Esophagus squamous epithelium (tissue), 4 donors: ENCODE measurements at regions not wholly inside any gene's neighbourhood (a gene's known extent, or its start where the extent isn't known, plus 50 kb on each side); places are given as distances from the start of the nearest gene placed in this dataset.

Experiments used
- POLR2A ChIP-seq, 4 donors: fragments of 450-650 bp; IDR thresholded peaks; one replicate each; pipeline ENCODE4 v1.6.1; 2017; ENCODE audit warnings: antibody characterized with exemption in 4 of 4, mild to moderate bottlenecking in 4 of 4, moderate library complexity in 3 of 4
- TF ChIP-seq, protein P1 (sequence below), 6 experiments: fragments of 450-650 bp in 4 of 6; fragments of 200-600 bp in 2 of 6; sonication (generic) in 2 of 6; IDR thresholded peaks; one replicate each; pipeline ENCODE4 v1.5.1; 2016 to 2019; ENCODE audit warnings: antibody characterized with exemption in 6 of 6, mild to moderate bottlenecking in 4 of 6, moderate library complexity in 4 of 6

DNA sequence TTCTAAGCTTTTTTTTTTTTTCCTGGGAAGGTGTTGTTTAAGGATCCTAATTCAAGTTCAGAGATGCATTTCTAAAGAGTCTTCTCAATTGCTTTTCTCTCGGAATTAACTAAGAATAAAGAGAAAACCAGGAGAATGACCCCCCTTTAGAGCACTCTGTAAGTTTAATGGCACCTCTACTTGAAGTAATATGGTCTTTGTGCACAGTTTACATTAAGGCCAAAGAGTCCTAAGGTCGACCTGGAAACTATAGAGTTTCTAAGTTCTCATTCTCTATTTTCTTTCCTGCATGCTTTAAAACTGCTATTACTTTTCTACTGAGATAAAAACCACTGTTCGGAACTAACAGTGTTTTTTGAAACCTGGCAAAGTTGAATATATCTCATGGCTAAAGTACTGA, 923.1 kb upstream of the CDH10 start:
- TF ChIP-seq, protein P1, sequence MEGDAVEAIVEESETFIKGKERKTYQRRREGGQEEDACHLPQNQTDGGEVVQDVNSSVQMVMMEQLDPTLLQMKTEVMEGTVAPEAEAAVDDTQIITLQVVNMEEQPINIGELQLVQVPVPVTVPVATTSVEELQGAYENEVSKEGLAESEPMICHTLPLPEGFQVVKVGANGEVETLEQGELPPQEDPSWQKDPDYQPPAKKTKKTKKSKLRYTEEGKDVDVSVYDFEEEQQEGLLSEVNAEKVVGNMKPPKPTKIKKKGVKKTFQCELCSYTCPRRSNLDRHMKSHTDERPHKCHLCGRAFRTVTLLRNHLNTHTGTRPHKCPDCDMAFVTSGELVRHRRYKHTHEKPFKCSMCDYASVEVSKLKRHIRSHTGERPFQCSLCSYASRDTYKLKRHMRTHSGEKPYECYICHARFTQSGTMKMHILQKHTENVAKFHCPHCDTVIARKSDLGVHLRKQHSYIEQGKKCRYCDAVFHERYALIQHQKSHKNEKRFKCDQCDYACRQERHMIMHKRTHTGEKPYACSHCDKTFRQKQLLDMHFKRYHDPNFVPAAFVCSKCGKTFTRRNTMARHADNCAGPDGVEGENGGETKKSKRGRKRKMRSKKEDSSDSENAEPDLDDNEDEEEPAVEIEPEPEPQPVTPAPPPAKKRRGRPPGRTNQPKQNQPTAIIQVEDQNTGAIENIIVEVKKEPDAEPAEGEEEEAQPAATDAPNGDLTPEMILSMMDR (IDR thresholded peaks at IDR 0.05) = no peak
- no peak for TF ChIP-seq POLR2A (IDR thresholded peaks at IDR 0.05)
